GM23248 (cell line): ENCODE measurements at regions not wholly inside any gene's neighbourhood (a gene's known extent, or its start where the extent isn't known, plus 50 kb on each side); places are given as distances from the start of the nearest gene placed in this dataset.

Experiments used
- EZH2 ChIP-seq: fragments of 200-600 bp; sonication (generic); IDR thresholded peaks from 2 replicates; pipeline ENCODE4 v1.6.1; 2018; ENCODE audit warnings: antibody characterized with exemption, mild to moderate bottlenecking; ENCODE audit not compliant: insufficient read depth, poor library complexity, severe bottlenecking
- EZH2phosphoT487 ChIP-seq: fragments of 200-600 bp; sonication (generic); IDR thresholded peaks from 2 replicates; pipeline ENCODE4 v1.6.1; 2018; ENCODE audit warnings: antibody characterized with exemption, moderate library complexity, mild to moderate bottlenecking, low read depth; ENCODE audit not compliant: insufficient read depth

DNA sequence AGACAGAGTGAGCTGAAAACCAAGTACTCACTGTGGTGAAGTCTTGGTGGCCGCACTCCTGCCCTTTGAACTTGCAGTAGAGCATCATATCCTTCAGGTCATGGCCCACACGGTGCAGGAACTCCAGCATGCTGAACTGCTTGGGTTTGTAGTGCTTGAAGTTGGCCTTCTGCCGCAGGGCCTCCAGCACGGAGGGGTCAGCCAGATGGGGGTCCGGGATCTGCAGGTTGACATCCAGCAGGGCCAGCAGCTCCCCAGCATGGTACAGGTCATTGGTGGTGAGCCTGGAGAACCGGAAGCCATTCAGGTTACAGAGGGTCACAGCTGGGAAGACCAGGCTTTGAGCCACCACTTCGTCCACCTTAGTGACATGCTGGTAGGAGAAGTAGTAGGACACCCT is 99.1 kb upstream of the CCL2 start:
- no peak for TF ChIP-seq EZH2phosphoT487
- TF ChIP-seq EZH2: no peak
